Choroid plexus epithelial cell (primary cell): ENCODE measurements at regions not wholly inside any gene's neighbourhood (a gene's known extent, or its start where the extent isn't known, plus 50 kb on each side); places are given as distances from the start of the nearest gene placed in this dataset.
"Not testable (repeated sequence)": the region's sequence is repeated elsewhere in the genome, so short reads cannot be mapped to it uniquely, and the experiment has no call there.

Experiments used
- DNase-seq: peaks from one replicate; pipeline ENCODE4 v3.0.0-alpha.2; 2010; ENCODE audit warnings: low read depth
- H3K4me3 ChIP-seq: 2 replicates; pipeline ENCODE4 v1.5.1; 2011; ENCODE audit warnings: low read depth, mild to moderate bottlenecking, control low read depth, low read length, moderate library complexity
- TF ChIP-seq, protein P1 (sequence below): conservative IDR thresholded peaks from 2 replicates; pipeline ENCODE4 v1.5.1; 2011; ENCODE audit warnings: low read depth, mild to moderate bottlenecking, control low read depth, inconsistent platforms, low read length, moderate library complexity

DNA sequence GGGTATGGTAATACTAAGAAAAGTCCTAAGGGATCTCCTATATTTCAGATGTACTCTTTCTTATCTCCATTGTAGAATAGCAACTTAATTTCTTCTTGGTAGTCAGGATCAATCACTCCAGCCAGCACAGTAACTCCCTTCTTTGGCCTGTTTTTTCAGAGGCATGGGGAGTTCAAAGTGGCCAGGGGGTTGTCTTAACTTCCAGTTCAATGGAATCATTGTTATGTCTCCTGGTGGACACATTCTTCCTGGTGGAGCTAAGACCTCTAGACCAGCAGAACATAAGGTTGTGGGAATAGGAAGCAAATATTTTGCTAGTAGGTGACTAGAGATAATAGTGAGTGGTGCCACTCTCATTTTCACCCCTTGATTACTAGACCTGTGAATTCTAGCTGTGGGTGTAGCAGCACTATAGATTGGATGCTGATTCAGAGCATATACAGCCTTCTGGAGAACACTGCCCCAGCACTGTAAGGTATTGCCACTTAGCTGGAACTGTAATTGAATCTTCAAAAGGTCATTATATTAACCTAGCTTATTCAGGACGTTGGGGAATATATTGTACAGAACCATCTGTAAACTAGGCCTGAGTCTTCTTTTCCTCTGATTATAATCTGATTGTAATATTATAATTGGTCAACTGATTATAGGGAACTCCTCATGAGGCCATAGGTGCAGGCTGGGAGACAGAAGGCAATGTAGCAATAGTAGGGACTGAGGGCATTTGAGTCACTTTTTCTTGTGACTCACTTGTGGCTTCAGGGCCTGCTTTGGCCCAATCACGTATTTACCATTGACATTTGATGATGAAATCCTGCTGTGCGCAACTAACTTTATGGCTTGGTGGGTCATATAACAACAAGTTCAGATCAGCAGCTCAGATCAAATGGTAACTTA, 60.2 kb upstream of the ATP2B1 start:
- H3K4me3 ChIP-seq = no peak overlapping the region
- TF ChIP-seq, protein P1, sequence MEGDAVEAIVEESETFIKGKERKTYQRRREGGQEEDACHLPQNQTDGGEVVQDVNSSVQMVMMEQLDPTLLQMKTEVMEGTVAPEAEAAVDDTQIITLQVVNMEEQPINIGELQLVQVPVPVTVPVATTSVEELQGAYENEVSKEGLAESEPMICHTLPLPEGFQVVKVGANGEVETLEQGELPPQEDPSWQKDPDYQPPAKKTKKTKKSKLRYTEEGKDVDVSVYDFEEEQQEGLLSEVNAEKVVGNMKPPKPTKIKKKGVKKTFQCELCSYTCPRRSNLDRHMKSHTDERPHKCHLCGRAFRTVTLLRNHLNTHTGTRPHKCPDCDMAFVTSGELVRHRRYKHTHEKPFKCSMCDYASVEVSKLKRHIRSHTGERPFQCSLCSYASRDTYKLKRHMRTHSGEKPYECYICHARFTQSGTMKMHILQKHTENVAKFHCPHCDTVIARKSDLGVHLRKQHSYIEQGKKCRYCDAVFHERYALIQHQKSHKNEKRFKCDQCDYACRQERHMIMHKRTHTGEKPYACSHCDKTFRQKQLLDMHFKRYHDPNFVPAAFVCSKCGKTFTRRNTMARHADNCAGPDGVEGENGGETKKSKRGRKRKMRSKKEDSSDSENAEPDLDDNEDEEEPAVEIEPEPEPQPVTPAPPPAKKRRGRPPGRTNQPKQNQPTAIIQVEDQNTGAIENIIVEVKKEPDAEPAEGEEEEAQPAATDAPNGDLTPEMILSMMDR = no peak
- DNase-seq = peak; percentile 89

DNA sequence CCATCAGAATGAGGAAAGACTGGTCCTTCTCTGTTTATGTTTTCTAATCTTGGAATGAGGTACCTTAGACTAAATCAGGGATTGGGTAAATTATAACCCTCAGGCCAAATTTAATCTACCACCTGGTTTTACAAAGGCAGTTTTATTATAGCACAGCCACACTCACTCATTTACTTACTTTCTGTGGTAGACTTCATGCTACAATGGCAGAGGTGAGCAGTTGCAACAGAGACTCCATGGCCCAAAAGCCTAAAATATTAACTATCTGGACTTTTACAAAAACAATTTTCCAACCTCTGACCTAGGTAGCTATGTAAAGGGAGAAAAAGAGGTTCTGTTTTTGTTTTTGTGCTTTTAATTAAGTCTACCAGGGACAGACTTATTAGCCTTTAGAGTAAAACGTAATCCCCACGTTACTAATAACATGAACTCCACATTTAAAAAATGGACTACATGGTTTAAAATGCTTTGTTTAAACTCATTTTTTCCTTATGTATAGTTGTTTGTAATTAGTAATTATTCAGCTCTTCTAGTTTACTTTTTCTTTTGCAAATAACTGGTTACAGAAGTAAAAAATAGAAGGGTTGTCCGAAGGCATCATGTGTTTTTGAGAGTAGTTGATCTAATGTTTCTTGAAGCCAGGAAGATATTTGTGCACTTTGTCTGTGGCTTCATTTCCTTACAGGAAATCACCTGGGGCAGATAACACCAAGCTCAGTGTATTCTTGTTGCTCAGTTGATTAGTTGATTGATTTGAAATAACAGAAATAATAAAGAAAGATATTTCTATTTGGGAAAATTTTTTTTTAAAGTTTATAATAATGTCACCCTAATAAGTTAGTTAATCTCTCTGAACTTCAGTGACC, 57.6 kb upstream of the ATP2B1 start:
- TF ChIP-seq, protein P1 = no peak
- H3K4me3 ChIP-seq = no peak overlapping the region
- no peak for DNase-seq

GRCh38 chr12:89764164-89764563, 55.5 kb upstream of the ATP2B1 start:
- DNase-seq = not testable (repeated sequence)

DNA sequence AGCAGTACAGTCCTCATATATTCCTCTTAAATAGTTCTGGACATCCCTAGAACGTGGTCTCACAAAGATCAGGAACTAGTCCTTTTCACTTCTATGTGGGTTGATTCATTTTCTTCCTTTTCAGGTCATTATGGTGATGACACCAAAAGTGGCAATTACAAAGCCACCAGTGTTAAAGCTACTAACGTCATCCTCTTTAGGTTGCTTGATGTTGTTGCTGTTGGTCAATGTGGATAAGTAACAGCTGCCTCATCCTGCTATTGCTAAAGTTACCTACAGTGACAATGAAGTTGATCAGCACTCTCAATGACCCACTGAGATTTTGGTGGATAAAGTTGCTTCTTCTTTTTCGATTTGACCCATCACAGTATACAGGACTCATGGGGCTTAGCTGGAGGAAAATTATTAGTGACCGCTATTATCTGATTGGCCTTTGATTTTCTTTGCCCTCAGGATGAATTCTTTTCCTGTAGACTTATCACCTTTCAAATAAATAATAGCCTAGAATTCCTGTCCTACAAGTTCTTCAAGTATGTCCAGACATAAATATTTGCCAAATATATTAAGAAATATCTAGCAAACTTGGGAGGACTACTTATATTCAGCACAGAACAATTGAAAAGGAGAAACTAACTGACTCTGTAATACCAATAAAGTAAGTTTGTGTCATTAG, 54.0 kb upstream of the ATP2B1 start:
- DNase-seq = no peak
- TF ChIP-seq, protein P1 = no peak
- H3K4me3 ChIP-seq = no peak overlapping the region

More at GRCh38 chr12:89764164-89764563, 55.5 kb upstream of the ATP2B1 start:
- not testable (repeated sequence) for H3K4me3 ChIP-seq

- TF ChIP-seq, protein P1 = no peak
- H3K4me3 ChIP-seq = no peak overlapping the region
- no peak for DNase-seq
These were observed 52.1 kb upstream of the ATP2B1 start for GRCh38 chr12:89760783-89761182.
